Calu3 (cell line): ENCODE measurements at regions not wholly inside any gene's neighbourhood (a gene's known extent, or its start where the extent isn't known, plus 50 kb on each side); places are given as distances from the start of the nearest gene placed in this dataset.
A peak's percentile ranks its signal among the peaks of the same experiment; 100 is the strongest.

Experiments used
- BruUV-seq: library from RNA; stranded (reverse); fragments of 400-500 nt; replicated peaks from 2 replicates; lab custom pipeline; 2021; lab: Mats Ljungman, UMichigan
- CTCF ChIA-PET: fragments of 300-600 bp; sonication (Branson Sonifier 250); formaldehyde crosslinking; loops from one replicate; lab custom pipeline; 2022; ENCODE audit warnings: antibody characterized with exemption; lab: Charles Lee
- DNase-seq: peaks from one replicate; pipeline ENCODE4 v3.0.0; 2022
- H3K27ac Mint-ChIP-seq: one replicate; pipeline ENCODE4 v1.8.0; 2022; ENCODE audit warnings: mixed read lengths; ENCODE audit not compliant: unreplicated experiment
- H3K27me3 Mint-ChIP-seq: one replicate; pipeline ENCODE4 v1.8.0; 2022; ENCODE audit warnings: mixed read lengths; ENCODE audit not compliant: unreplicated experiment
- H3K36me3 Mint-ChIP-seq: one replicate; pipeline ENCODE4 v1.8.0; 2022; ENCODE audit warnings: mild to moderate bottlenecking, moderate library complexity, mixed read lengths; ENCODE audit not compliant: insufficient read depth, unreplicated experiment
- H3K4me1 Mint-ChIP-seq: one replicate; pipeline ENCODE4 v1.8.0; 2022; ENCODE audit warnings: mild to moderate bottlenecking, low read depth, mixed read lengths; ENCODE audit not compliant: unreplicated experiment
- H3K4me3 Mint-ChIP-seq: one replicate; pipeline ENCODE4 v1.8.0; 2022; ENCODE audit warnings: mild to moderate bottlenecking, low read depth, moderate library complexity, mixed read lengths; ENCODE audit not compliant: unreplicated experiment
- H3K9me3 Mint-ChIP-seq: one replicate; pipeline ENCODE4 v1.8.0; 2022; ENCODE audit warnings: low read depth, mixed read lengths; ENCODE audit not compliant: unreplicated experiment
- CTCF ChIP-seq: fragments of 200-600 bp; IDR thresholded peaks from one replicate; pipeline ENCODE4 v1.8.0; 2022; ENCODE audit warnings: antibody characterized with exemption; ENCODE audit not compliant: unreplicated experiment
- intact Hi-C: fragments of 100-400 bp; cut with micrococcal nuclease; formaldehyde crosslinking; loops from one replicate; pipeline ENCODE4 v1.10.0; 2022; ENCODE audit not compliant: unreplicated experiment

GRCh38 chr2:156157670-156158069 is 174.9 kb downstream of the NR4A2 start:
- H3K4me1 Mint-ChIP-seq, result no peaks in the 10 kb centered on the region
- no peaks in the 10 kb centered on the region for H3K9me3 Mint-ChIP-seq
- no peak overlapping the region for H3K4me3 Mint-ChIP-seq
- no peak for TF ChIP-seq CTCF
- no peaks in the 10 kb centered on the region for H3K27me3 Mint-ChIP-seq
- H3K36me3 Mint-ChIP-seq, result no peaks in the 10 kb centered on the region
- CTCF ChIA-PET, result no interaction called here
- no peak for DNase-seq
- BruUV-seq, result no TSS peak
- no peak overlapping the region for H3K27ac Mint-ChIP-seq
- intact Hi-C loops, result loop anchor here (5.0 kb wide), 2 partner anchors 40 to 175 kb away; partner anchors contain the start of gene NR4A2

DNA sequence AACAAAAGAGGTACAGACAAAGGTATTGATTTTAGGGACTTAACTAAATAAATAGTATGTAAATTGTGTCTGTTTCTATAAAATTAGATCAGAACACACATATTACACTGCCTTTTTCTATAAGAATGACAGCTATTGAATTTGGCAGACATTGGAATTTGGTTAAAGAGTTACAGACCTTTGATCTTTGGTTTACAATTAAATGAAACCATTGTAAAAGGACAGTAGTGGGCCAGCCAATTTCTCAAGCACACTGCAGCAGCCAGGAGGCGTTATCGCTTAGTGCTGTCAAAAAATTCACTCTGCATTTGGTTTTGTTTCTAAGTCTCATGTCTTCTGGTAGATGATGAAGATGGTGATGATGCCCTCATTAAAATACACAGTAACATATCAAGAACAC is 175.9 kb downstream of the NR4A2 start:
- intact Hi-C loops, result loop anchor here (5.0 kb wide), 2 partner anchors 41 to 176 kb away; partner anchors contain the start of gene NR4A2
- Mint-ChIP-seq H3K27ac (no peak overlapping the region), H3K4me3 (no peak overlapping the region), H3K36me3 (no peaks in the 10 kb centered on the region), H3K27me3 (no peaks in the 10 kb centered on the region), H3K4me1 (no peaks in the 10 kb centered on the region), H3K9me3 (no peaks in the 10 kb centered on the region)
- BruUV-seq, result no TSS peak
- DNase-seq, result peak; percentile 21
- CTCF ChIA-PET, result interaction anchor here (1.4 kb wide), 1 partner anchor 25 kb away, joined by 7 read pairs; no protein-coding TSS in a partner anchor
- TF ChIP-seq CTCF, result no peak

- CTCF ChIA-PET, result no interaction called here
- H3K4me3 Mint-ChIP-seq, result no peak overlapping the region
- no peak for TF ChIP-seq CTCF
- H3K27me3 Mint-ChIP-seq, result no peaks in the 10 kb centered on the region
- H3K4me1 Mint-ChIP-seq, result no peaks in the 10 kb centered on the region
- BruUV-seq, result no TSS peak
- no peak for DNase-seq
- no peaks in the 10 kb centered on the region for H3K36me3 Mint-ChIP-seq
- H3K9me3 Mint-ChIP-seq, result no peaks in the 10 kb centered on the region
- H3K27ac Mint-ChIP-seq, result no peak overlapping the region
- intact Hi-C loops, result loop anchor here (5.0 kb wide), 2 partner anchors 42 to 177 kb away; partner anchors contain the start of gene NR4A2
Measured at GRCh38 chr2:156155319-156155718, 177.2 kb downstream of the NR4A2 start.

- CTCF ChIA-PET, result no interaction called here
- H3K27me3 Mint-ChIP-seq, result no peaks in the 10 kb centered on the region
- DNase-seq, result no peak
- peaks cover 8% of the 10 kb centered on the region for H3K4me1 Mint-ChIP-seq
- no peaks in the 10 kb centered on the region for H3K9me3 Mint-ChIP-seq
- H3K4me3 Mint-ChIP-seq, result no peak overlapping the region
- no peak overlapping the region for H3K27ac Mint-ChIP-seq
- H3K36me3 Mint-ChIP-seq, result no peaks in the 10 kb centered on the region
- intact Hi-C loops, result no loop called here
- BruUV-seq, result no TSS peak
- TF ChIP-seq CTCF, result no peak
Measured at GRCh38 chr2:156151351-156151750, 181.2 kb downstream of the NR4A2 start.
